GM21576 (cell line): ENCODE measurements at regions not wholly inside any gene's neighbourhood (a gene's known extent, or its start where the extent isn't known, plus 50 kb on each side); places are given as distances from the start of the nearest gene placed in this dataset.

ENCODE experiments used
- ATAC-seq: cut with Tn5 transposase; IDR thresholded peaks from one replicate; pipeline ENCODE4 v1.9.1; 2021; ENCODE audit warnings: mild to moderate bottlenecking, moderate library complexity; ENCODE audit not compliant: unreplicated experiment

DNA sequence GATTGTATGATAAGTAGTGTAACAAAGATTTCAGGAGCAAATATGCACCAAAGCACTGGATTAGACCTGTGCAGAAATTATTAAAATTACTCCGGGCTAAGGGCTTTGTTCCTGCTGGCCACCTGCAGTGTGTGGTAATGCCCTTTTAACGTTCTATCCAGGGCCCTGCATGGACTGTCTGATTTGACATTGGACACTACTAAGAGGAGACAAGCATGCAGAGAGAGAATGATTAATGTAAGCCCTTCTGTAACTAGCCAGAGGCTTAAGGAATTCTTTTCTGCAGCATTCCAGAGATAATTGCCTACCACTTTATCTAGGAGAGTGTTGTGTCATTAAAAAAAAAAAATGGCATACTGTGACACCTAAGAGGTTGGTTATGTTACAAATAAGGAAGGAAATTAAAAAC is 117.0 kb downstream of the PCDH7 start:
- no peak for ATAC-seq

DNA sequence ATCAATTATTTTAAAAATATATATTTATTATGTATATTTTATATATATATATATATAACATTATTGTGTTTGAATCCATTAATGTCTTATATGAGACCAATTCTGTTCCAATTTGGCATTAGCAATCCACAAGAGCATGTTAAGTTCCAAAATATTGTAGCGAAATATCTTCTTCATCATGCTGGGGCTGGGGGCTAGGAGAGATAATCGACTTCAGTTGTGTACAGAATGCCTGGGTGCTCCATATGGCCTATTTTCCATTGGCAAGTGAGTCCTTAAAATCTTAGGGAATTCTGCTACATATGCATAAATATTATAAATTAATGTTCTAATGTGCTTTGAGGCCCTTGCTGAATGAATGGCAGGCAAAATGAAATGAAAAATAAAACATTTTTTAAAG is 117.7 kb downstream of the PCDH7 start:
- no peak for ATAC-seq

DNA sequence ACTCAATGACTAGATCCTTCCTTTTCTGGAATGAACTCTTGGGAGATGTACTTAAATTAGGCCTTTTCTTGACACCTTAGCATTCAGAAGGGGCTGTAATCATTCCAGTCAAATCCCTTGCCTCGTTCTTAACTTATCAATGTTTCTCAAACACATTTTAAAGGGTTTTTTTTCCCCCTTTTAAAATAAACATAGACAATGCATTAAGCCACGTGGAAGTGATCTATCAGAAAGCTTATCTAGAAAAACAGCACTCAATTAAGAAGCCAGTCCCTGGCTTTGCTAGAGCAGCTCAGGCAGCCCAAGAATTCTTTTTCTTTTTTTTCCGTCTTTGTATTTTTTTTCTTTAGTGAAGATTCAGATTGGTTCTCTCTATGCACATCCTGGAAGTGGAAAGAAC is 118.2 kb downstream of the PCDH7 start:
- no peak for ATAC-seq

DNA sequence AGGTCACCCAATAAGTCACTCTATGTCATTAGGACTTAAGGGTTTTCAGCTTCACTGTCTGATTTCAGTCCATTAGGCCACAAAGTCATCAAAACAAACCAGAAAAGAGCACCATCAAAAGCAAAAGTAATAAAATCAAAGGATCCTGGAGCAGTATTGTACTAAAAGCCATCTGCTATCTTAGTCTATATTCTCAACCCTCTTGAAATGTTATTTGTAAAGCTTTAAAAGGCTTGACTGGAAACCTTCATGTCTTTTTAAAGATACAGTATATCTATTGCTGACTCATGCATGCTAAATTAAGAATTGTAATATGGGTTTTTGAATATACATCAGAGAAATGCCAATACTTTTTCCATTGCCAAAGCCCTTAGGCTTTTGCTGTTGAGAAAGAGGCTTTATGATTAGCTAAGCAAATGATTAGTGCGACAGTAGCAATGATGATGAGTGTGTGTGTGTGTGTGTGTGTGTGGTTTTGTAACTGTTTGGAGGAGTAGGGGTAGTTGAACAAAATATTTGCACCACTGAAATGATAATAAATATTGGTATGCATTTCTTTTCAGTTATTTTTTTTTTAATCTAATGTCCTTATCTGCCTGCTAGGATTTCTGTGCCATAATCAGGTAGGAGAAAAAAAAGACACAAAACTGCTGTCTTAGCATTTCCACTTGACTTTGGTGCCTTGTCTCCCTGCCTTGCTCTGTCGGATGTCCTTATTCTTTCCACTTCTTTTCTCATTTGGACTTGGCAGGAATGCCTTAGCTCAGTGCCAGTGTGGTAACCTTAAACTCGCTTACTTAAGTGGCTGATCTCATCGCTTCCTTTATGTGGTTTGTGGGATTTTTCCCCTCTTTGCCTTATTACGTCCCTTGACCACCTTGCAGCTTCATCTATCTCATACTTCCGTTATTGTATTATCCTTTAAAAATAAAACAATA is 119.7 kb downstream of the PCDH7 start:
- no peak for ATAC-seq

DNA sequence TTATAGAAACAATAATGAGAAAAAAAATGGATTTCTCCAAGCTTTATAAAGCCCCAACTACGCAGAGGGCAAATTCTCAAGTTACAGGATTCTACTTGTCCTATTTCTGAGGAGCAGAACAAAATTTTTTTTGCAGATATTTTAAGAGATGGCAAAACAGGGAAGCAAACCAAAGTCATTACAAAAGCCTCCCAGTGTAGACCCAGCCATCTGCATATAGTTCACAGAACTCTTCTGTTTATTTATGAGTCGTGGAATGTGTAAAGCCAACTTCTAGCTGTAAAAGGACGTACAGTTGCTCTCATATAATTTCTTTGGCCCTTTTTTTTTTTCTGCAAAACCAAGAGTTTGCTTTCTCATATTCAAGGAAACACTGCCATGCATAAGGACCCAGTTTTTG is 120.4 kb downstream of the PCDH7 start:
- ATAC-seq, result no peak

DNA sequence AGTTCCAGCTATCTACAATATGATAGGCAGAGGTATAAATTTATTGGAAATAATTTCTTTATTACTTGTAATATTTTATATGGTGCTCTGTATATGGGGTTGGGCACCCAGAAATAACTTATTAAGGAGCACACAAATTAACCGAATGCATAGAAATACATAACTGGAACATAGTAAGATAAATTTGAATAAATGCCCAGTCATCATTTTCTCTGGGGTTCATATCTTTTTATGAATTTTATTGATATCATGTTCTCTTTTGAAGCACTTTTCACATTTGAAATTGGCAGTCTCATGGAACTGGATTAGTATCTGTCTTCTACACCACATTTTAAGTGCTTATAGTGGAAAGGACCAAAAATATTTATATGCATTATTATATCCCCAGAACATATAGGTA is 122.0 kb downstream of the PCDH7 start:
- no peak for ATAC-seq

DNA sequence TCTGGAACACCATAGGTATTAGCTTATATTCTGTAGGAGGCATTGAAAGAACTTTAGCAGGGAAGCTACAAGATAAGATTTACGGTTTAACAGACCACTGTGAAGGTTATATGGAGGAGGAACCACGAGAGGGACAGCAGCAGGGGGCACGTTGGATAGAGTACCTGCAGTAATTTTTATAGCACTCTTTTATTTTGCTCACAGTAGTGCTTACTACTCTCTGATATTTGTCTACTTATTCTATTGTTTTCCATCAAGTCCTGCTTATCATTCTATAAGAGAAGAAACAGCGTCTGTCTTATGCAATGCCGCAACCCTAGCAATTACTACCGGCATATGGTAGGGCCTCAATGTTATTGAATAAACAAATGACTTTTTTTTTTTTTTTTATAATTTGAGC is 122.5 kb downstream of the PCDH7 start:
- no peak for ATAC-seq

DNA sequence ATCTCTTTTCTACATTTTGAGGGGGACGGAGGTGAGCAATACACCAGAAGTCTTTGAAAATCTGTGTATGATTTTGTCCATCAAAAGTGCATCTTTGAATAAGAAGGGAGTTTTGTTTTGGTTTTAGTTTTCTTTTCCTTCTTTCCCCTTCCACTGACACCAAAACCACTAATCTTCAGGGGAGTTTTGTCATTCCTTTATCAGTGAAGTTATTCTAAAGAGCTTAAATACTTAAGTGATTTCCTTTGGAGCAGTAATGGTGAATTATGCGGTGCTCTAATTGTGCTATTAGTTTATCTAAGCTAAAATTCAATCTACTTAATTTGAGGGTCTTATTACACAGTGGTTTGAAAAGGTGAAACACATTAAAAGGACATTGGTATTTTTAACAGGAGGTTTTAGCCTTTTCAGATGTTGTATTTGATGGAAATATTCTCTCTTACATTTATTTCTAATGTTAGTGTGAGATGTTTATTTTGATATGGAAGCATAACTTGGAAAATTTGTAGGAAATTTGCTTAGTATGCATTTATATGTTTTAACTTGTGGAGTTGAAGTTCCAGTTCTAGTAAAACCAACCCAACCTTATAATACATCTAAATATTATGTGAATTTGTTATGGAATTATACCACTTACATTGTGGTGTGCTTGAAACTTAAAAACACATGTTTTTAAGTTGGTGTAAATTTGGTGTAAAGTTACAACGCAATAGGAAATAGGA is 124.9 kb downstream of the PCDH7 start:
- no peak for ATAC-seq

DNA sequence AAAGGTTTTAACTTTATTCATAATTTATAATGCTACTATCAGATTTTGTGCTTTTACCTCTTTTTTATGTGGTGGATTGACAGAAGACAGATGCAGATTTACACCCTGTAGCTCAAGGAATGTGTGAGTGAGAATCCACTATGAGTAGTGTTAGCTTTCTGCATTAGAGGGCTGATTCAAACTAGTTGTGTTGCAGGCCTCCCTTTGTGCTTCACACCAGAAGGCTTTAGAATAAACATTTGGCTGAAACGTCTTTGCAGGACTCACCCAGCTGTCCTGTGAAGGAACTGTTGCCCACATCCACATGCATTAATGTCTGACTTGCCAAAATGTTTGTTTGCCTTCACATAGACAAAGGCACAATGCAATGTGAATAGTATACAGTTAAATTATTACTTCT is 127.0 kb downstream of the PCDH7 start:
- no peak for ATAC-seq

DNA sequence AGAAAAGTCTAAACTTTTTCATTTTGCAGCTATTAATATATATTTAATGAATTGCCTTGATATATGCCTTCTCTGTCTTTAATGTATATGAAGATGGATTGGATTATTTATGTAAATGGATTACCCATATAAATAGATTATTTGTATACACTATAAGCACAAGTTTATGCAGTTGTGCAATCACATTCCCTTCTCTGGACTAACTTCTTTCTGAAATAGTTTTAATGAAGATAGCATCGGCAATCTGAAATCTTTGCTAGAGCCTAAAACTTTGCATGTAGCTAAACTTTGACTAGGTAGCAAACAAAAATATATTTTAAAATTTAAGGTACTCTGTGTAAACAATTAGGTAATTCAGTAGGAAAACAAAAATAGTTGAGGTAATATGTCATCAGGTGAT is 127.8 kb downstream of the PCDH7 start:
- no peak for ATAC-seq

DNA sequence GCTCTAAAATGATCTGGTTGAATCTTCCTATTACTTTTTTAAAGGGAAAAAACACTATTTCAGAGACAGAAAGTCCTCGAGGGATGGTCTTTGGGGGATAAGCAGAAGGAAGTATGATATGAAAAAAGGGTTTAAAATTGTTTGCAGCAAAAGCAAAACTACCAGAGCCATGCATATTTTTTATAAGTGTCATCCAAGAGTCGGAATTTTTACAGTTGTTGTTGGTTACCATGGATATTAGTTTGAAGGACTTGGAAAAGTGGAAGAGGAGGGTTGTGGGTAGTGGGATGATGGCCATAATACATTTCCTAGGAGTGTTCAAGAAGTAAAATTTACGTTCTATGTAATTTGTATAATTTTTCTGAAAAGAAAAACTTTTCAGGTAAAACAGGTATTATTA is 134.4 kb downstream of the PCDH7 start:
- no peak for ATAC-seq

DNA sequence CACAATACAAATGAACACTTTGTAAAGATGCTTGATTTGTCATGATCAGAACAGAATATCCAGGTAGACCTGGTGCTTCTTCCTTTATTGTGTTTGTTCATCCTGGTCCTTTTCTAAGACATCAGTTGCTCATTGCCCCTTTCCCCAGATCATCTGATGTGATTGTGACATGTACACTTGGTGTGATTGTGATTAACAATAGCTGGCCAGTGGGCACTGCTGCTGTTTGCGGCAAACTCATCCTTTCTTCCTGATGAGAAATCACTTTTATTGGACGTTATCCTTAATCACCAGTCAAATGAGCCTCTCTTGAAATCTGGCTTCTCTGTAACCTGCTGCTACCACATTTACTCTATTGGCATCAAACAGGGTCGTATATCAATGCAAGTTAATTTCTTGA is 135.1 kb downstream of the PCDH7 start:
- no peak for ATAC-seq

DNA sequence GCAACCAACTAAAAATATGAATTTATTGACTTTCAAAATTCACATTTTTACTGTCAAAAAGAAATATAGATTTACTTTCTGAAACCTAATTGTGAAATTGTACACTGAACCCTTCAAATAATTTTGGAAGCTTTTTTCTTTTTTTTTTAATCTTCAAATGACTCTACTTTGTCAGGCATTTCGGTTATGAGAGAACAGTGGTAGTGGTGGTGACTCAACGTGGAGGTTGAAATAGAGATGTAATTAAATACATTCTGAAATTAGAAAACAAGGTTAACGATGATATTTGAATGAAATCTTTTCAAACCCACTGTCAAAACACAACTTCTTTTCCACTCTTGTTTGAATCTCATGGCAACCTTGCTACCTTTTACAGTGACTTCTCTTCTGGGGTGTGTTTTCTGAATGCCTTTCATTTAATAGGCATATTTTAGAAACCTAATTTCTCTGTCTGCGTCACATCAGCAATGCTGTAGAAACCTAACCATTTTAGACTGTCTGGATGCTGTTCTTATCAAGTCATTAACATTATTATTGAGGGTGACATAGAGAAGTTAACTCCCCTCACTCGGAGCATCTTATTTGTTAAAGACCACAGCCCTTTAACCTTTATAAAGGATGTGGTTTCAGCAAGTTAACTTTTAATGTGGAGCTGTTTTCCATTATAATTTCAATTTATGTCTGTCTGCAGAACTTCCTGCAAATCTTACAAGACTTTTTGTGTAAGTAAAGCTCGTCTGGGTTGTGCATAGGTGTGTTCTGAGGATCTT is 136.8 kb downstream of the PCDH7 start:
- no peak for ATAC-seq

DNA sequence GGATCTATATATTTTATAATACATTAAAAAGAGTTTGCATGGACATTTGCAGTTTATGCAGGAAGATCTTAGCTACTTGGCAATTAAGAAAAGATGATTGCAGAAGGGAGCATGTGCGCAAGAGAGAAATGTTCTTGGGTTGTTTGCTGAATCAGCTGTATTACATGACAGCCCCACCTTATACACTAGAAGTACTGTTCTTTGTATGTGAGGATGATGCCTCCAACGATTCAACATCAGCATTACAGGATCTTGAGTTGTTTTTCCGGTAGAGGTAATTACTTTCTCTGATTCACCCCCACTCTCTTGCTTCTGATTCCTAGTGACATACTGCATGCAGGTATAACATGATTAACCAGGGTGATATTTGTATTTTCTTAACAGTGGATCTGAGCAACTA is 140.8 kb downstream of the PCDH7 start:
- ATAC-seq, result no peak

DNA sequence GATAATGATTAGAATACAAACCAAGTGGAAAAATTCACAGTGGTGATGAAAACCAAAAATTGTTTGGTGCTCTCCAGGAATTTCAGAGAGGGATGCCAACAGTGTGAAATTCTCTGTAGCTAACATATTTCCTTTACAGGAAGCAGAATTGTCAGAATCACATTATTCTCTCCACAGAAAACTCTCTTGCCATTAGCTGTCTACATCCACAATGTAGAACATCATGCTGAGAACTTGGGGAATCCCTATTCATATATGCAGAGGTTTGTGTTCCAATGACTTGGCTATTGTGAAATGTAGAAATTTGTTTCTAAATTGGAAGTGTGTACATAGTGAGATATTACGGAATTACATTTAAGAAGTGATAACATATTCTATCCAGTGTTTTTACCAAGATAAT is 142.0 kb downstream of the PCDH7 start:
- no peak for ATAC-seq

DNA sequence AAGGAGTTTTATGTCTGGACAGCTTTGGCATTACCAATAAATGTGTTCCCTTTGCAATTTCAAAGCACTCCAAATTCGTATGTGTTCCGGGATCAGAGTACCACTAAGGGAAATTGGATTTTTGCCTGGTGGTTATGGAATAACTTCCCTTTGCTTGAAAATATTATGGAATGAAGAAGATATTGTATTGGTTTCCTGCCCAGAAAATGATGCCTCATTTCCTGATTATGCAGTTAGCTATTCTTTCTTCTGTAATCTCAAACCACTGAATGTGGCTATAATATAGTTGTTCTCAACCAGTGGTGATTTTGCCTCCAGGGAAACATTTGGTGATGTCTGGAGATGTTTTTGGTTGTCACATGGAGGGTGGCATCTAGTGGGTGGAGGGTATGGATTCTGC is 142.9 kb downstream of the PCDH7 start:
- no peak for ATAC-seq

DNA sequence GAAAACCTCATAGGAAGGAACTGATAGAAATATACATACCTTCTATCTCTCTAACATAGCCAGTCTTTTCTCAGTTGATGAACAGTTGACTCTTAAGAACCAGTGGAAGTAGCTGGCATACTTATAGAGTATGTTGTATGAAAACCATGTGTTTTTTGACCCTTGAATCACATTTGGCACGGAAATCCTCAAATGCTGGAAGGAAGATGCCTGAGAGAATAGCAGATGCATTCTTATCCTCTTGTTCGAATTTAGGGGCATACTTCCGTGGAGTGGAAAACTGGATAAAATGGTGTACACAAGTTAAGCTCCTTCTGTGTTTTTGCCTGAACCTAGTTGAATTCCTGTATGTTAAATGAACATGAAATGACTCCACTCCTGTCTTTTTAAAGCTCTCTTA is 145.5 kb downstream of the PCDH7 start:
- ATAC-seq, result no peak

DNA sequence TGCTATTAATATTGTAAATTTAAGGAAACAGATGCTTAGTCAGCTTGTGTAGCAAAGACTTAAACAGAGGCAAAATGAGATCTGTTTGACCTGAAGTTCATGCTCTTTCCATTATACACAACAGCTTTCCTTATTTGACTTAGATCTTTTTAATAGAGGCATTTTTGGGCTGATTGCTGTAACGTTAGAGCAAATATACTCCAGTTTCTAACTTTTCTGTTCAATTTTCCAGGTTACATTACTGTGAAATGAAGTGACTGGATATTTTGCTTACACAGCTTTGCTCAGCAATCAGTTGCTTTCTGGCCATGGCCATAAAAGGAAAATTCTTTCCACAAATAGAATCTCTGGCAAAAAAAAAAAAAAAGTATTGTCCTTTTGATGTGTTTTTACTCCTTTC is 146.2 kb downstream of the PCDH7 start:
- ATAC-seq, result no peak

DNA sequence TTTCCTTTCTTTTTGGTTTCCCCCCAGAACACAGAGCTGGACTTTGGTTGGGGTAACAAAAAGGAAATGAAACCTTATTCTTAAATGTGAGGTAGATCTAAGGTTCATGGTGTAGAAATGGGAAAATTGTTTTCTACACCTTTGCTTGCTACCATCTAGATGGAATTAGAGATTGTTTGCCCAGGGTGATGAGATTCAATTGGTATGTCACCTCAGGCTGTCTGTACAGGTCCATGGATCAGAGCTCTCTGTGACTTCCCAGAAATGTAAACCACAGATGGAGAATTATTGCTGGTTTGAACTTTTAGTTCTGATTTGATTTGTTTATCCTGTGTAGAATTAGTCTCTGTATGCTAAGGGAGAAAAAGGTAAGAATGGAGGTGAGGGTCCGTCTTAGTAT is 146.7 kb downstream of the PCDH7 start:
- ATAC-seq, result no peak

DNA sequence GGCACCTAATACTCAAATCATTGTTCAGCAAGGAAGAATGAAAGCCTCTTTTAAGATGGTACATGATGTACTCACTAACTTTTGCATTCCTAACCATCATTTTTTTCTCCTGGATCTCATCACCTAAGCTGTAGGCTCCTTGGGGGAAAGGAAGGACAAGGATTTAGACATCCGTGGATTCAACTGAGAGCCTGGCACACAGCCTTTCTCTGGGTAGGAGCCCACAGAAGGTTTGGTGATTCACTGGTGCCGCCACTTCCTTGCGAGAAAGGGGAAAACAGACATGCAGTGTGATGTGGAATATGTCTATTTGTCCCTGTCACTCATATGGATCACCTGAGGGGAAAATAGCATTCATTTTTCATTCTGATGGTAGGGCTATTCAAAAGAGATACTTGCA is 147.3 kb downstream of the PCDH7 start:
- no peak for ATAC-seq

DNA sequence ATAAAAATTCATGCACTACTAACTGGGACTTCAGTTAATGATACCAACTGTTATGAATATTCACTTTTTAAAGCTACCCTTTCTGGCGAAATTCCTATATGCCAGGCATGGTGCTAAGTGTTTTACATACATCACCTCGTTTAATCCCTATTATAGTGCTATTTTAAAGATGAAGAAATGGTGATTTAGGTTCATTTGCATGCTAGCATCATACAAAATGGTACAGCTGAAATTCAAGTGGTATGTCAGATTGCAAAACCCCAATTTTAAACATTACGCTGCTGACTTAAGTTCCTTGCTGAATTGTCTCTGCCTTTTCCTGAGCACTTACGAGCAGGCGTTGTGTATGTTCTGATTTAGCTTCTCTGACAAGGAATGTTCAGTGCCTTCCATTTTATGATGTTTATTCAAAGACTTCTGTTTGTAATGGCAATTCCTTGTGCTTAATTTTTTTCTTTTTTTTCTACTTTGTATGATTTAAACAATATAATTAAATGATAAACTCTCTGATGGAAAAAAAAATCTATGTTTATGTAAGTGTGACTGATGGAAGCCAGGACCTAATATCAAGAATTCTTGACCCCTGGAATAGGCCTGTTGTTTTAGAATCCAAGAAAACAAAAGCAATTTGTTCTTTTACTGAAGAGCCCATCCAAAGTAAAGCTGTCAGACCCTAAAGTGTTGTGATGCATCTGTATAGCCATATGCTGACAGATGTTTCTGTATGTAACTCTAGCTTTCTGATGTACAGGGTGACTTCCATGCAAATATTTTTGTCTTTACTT is 148.1 kb downstream of the PCDH7 start:
- ATAC-seq, result no peak
